ENCODE measurements at regions not wholly inside any gene's neighbourhood (a gene's known extent, or its start where the extent isn't known, plus 50 kb on each side); places are given as distances from the start of the nearest gene placed in this dataset.

- H3K4me3 ChIP-seq (ENCODE audit: low read depth, low read length): no peak overlapping the region
- no peak for TF ChIP-seq CTCF (IDR thresholded peaks at IDR 0.05; ENCODE audit: insufficient read depth, low read depth, low read length)
- DNase-seq (ENCODE audit: low read depth): no peak
These were observed 1155.3 kb downstream of the FSTL5 start for GRCh38 chr4:161008527-161008926.

GRCh38 chr4:161010227-161010626, 1153.6 kb downstream of the FSTL5 start:
- no peak for DNase-seq (ENCODE audit: low read depth)

More at GRCh38 chr4:161010227-161010626, 1153.6 kb downstream of the FSTL5 start:
- H3K4me3 ChIP-seq (ENCODE audit: low read depth, low read length): no peak overlapping the region
- TF ChIP-seq CTCF (IDR thresholded peaks at IDR 0.05; ENCODE audit: insufficient read depth, low read depth, low read length): no peak
